Nephron progenitor cell (in vitro differentiated cells): ENCODE measurements at regions not wholly inside any gene's neighbourhood (a gene's known extent, or its start where the extent isn't known, plus 50 kb on each side); places are given as distances from the start of the nearest gene placed in this dataset.

Source experiments
- DNase-seq: peaks from one replicate; pipeline ENCODE4 v3.0.0; 2021
- H3K27ac Mint-ChIP-seq: 2 replicates; pipeline ENCODE4 v1.8.0; 2021; ENCODE audit warnings: mild to moderate bottlenecking, moderate library complexity, mixed read lengths
- H3K27me3 Mint-ChIP-seq: 2 replicates; pipeline ENCODE4 v1.8.0; 2021; ENCODE audit warnings: mild to moderate bottlenecking, low read depth, mixed read lengths; ENCODE audit not compliant: poor library complexity
- H3K36me3 Mint-ChIP-seq: 2 replicates; pipeline ENCODE4 v1.8.0; 2021; ENCODE audit warnings: low read depth, mixed read lengths
- H3K4me1 Mint-ChIP-seq: 2 replicates; pipeline ENCODE4 v1.8.0; 2021; ENCODE audit warnings: mixed read lengths
- H3K4me3 Mint-ChIP-seq: 2 replicates; pipeline ENCODE4 v1.8.0; 2021; ENCODE audit warnings: mild to moderate bottlenecking, moderate library complexity, mixed read lengths
- H3K9me3 Mint-ChIP-seq: 2 replicates; pipeline ENCODE4 v1.8.0; 2021; ENCODE audit warnings: mild to moderate bottlenecking, moderate library complexity, mixed read lengths
- CTCF ChIP-seq: fragments of 200-600 bp; sonication (generic); IDR thresholded peaks from 2 replicates; pipeline ENCODE4 v1.5.0; 2021; ENCODE audit warnings: antibody characterized with exemption

GRCh38 chr10:93181271-93182048 lies 107.8 kb downstream of the CYP26A1 start:
- peaks cover 38% of the 10 kb centered on the region for H3K4me1 Mint-ChIP-seq

DNA sequence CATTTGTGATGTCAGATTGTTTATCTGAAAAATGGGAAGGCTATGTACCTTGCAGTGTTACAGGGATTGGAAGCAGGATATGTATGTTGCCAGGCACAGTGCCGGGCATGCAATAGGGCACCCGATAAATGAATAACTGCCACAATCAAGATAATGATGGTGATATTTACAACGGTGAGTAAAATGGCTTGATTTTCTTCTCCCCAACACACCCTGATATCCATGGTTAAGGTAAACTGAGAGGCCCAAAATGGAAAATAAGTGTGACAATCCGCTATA lies 108.3 kb downstream of the CYP26A1 start:
- DNase-seq = no peak
- peaks cover 20% of the 10 kb centered on the region for H3K9me3 Mint-ChIP-seq
- peaks cover 38% of the 10 kb centered on the region for H3K4me1 Mint-ChIP-seq
- H3K27me3 Mint-ChIP-seq = no peaks in the 10 kb centered on the region
- TF ChIP-seq CTCF = no peak
- no peak overlapping the region for H3K4me3 Mint-ChIP-seq
- H3K27ac Mint-ChIP-seq = no peak overlapping the region
- peaks cover 7% of the 10 kb centered on the region for H3K36me3 Mint-ChIP-seq

More at GRCh38 chr10:93181271-93182048, 107.8 kb downstream of the CYP26A1 start:
- Mint-ChIP-seq H3K4me3 (no peak overlapping the region), H3K36me3 (peaks cover 7% of the 10 kb centered on the region), H3K27me3 (no peaks in the 10 kb centered on the region), H3K9me3 (peaks cover 20% of the 10 kb centered on the region), H3K27ac (no peak overlapping the region)
- DNase-seq = no peak
- no peak for TF ChIP-seq CTCF

- H3K27ac Mint-ChIP-seq = no peak overlapping the region
These were observed 109.1 kb downstream of the CYP26A1 start for GRCh38 chr10:93182790-93183189.

GRCh38 chr10:93186653-93187052 lies 113.0 kb downstream of the CYP26A1 start:
- Mint-ChIP-seq H3K27me3 (peaks cover 3% of the 10 kb centered on the region), H3K27ac (no peak overlapping the region), H3K4me3 (no peak overlapping the region)

More at GRCh38 chr10:93182790-93183189, 109.1 kb downstream of the CYP26A1 start:
- TF ChIP-seq CTCF = no peak
- no peak for DNase-seq
- Mint-ChIP-seq H3K4me1 (peaks cover 33% of the 10 kb centered on the region), H3K4me3 (no peak overlapping the region), H3K27me3 (peaks cover 3% of the 10 kb centered on the region), H3K9me3 (peaks cover 20% of the 10 kb centered on the region), H3K36me3 (peaks cover 7% of the 10 kb centered on the region)

GRCh38 chr10:93189944-93190343 lies 116.3 kb downstream of the CYP26A1 start:
- no peak for DNase-seq
- H3K9me3 Mint-ChIP-seq = peaks cover 10% of the 10 kb centered on the region
- no peaks in the 10 kb centered on the region for H3K36me3 Mint-ChIP-seq
- peaks cover 8% of the 10 kb centered on the region for H3K4me1 Mint-ChIP-seq
- no peak overlapping the region for H3K4me3 Mint-ChIP-seq
- H3K27ac Mint-ChIP-seq = no peak overlapping the region
- H3K27me3 Mint-ChIP-seq = peaks cover 3% of the 10 kb centered on the region
- TF ChIP-seq CTCF = no peak

More at GRCh38 chr10:93186653-93187052, 113.0 kb downstream of the CYP26A1 start:
- H3K36me3 Mint-ChIP-seq = peaks cover 7% of the 10 kb centered on the region
- no peak for TF ChIP-seq CTCF
- no peaks in the 10 kb centered on the region for H3K4me1 Mint-ChIP-seq
- peaks cover 20% of the 10 kb centered on the region for H3K9me3 Mint-ChIP-seq
- DNase-seq = no peak

GRCh38 chr10:93190372-93190771 lies 116.7 kb downstream of the CYP26A1 start:
- no peak for DNase-seq
- Mint-ChIP-seq H3K36me3 (no peaks in the 10 kb centered on the region), H3K4me3 (no peak overlapping the region), H3K27ac (no peak overlapping the region), H3K9me3 (peaks cover 6% of the 10 kb centered on the region), H3K27me3 (peaks cover 3% of the 10 kb centered on the region), H3K4me1 (peaks cover 8% of the 10 kb centered on the region)
- no peak for TF ChIP-seq CTCF
